ENCODE measurements at regions not wholly inside any gene's neighbourhood (a gene's known extent, or its start where the extent isn't known, plus 50 kb on each side); places are given as distances from the start of the nearest gene placed in this dataset.

- no peak overlapping the region for H3K9ac ChIP-seq (ENCODE audit: insufficient read depth in 1 of 2, low read depth in 2 of 2, low read length in 2 of 2)
- H3K27me3 ChIP-seq (ENCODE audit: control insufficient read depth in 2 of 2, insufficient read depth in 2 of 2, low read length in 2 of 2): peaks cover 13 to 40% of the 10 kb centered on the region in 2 experiments; a peak in 3 of 5 replicates
- H3K4me3 ChIP-seq: no peak overlapping the region
- no peaks in the 10 kb centered on the region for H3K4me1 ChIP-seq (replicated peaks in 1 of 2; ENCODE audit: control insufficient read depth in 2 of 2, insufficient read depth in 2 of 2, low read length in 2 of 2)
- H3K79me2 ChIP-seq (ENCODE audit: control insufficient read depth, insufficient read depth, low read length): no peaks in the 10 kb centered on the region
- ChIA-PET POLR2A (interaction anchor here (0.6 to 1.0 kb wide), 2 partner anchors 11 to 153 kb away, joined by 3 to 4 read pairs; no protein-coding TSS in a partner anchor), CTCF (ENCODE audit: low intra/inter-chr PET ratio) (no interaction called here)
- ATAC-seq (no peak), FAIRE-seq (no peak), DNase-seq (ENCODE audit: extremely low read depth in 1 of 4, low spot score in 3 of 4) (no peak)
- intact Hi-C loops (cut with micrococcal nuclease): no loop called here
- no TSS peak for BruUV-seq (replicated peaks)
- in situ Hi-C loops (cut with MboI): no loop called here
- WGBS (ENCODE audit: insufficient coverage, low coverage, missing lambda C conversion rate): 5% methylated on average over 8 of the region's 9 CpGs
- H3K36me3 ChIP-seq (ENCODE audit: control insufficient read depth, insufficient read depth, low read length): no peaks in the 10 kb centered on the region
- H2AFZ ChIP-seq (ENCODE audit: low read depth, low read length): no peak overlapping the region
- H3K4me2 ChIP-seq (ENCODE audit: insufficient read depth, low read length): no peak overlapping the region
- peaks cover 3% of the 10 kb centered on the region; the same call in 1 of the 2 replicates for H4K20me1 ChIP-seq (replicated peaks; ENCODE audit: control insufficient read depth, insufficient read depth, low read length)
- H3K9me1 ChIP-seq (ENCODE audit: control insufficient read depth, insufficient read depth, low read length): no peaks in the 10 kb centered on the region
- no peaks in the 10 kb centered on the region for H3K9me3 ChIP-seq (replicated peaks; ENCODE audit: control insufficient read depth, insufficient read depth, low read depth, low read length)
- no peak overlapping the region for H3K27ac ChIP-seq (ENCODE audit: extremely low read depth, low read depth, low read length)
- TF ChIP-seq ZNF407 (IDR thresholded peaks at IDR 0.05; ENCODE audit: low read depth) (no peak), NR2F6 (CRISPR knock-in tag; IDR thresholded peaks at IDR 0.05) (no peak), CEBPZ (IDR thresholded peaks at IDR 0.05; ENCODE audit: borderline replicate concordance, low read depth, low read length) (no peak), MLX (CRISPR knock-in tag; conservative IDR thresholded peaks at IDR 0.05) (no peak), KDM1A (IDR thresholded peaks at IDR 0.05) (no peak)
Measured at GRCh38 chr17:73987395-73987794, 216.1 kb upstream of the RPL38 start.
